GM18520 (cell line): ENCODE measurements at regions not wholly inside any gene's neighbourhood (a gene's known extent, or its start where the extent isn't known, plus 50 kb on each side); places are given as distances from the start of the nearest gene placed in this dataset.
"Not testable (repeated sequence)": the region's sequence is repeated elsewhere in the genome, so short reads cannot be mapped to it uniquely, and the experiment has no call there.

Source experiments
- ATAC-seq: cut with Tn5 transposase; IDR thresholded peaks from one replicate; pipeline ENCODE4 v1.9.1; 2021; ENCODE audit not compliant: unreplicated experiment

GRCh38 chr2:144668493-144669110 is 148.7 kb upstream of the ZEB2 start:
- no peak for ATAC-seq

GRCh38 chr2:144666032-144666431 is 146.1 kb upstream of the ZEB2 start:
- no peak for ATAC-seq

GRCh38 chr2:144663207-144663606 is 143.3 kb upstream of the ZEB2 start:
- no peak for ATAC-seq

GRCh38 chr2:144660518-144661316 is 140.8 kb upstream of the ZEB2 start:
- ATAC-seq = no peak

- ATAC-seq = peak; percentile 92
These were observed 139.9 kb upstream of the ZEB2 start for GRCh38 chr2:144659731-144660275.

- ATAC-seq = no peak
These were observed 134.6 kb upstream of the ZEB2 start for GRCh38 chr2:144654523-144654922.

- ATAC-seq = no peak
These were observed 131.0 kb upstream of the ZEB2 start for GRCh38 chr2:144650907-144651306.

GRCh38 chr2:144648837-144649465 is 129.0 kb upstream of the ZEB2 start:
- no peak for ATAC-seq

GRCh38 chr2:144645083-144645778 is 125.3 kb upstream of the ZEB2 start:
- no peak for ATAC-seq

GRCh38 chr2:144644549-144644948 is 124.6 kb upstream of the ZEB2 start:
- ATAC-seq = no peak

- no peak for ATAC-seq
These were observed 123.8 kb upstream of the ZEB2 start for GRCh38 chr2:144643537-144644336.

GRCh38 chr2:144642856-144643255 is 122.9 kb upstream of the ZEB2 start:
- no peak for ATAC-seq

GRCh38 chr2:144642131-144642530 is 122.2 kb upstream of the ZEB2 start:
- ATAC-seq = no peak

- not testable (repeated sequence) for ATAC-seq
These were observed 118.3 kb upstream of the ZEB2 start for GRCh38 chr2:144638250-144638649.

- not testable (repeated sequence) for ATAC-seq
These were observed 116.9 kb upstream of the ZEB2 start for GRCh38 chr2:144636860-144637259.

GRCh38 chr2:144632809-144633208 is 112.9 kb upstream of the ZEB2 start:
- no peak for ATAC-seq

- no peak for ATAC-seq
These were observed 111.7 kb upstream of the ZEB2 start for GRCh38 chr2:144631636-144632035.

- peak; percentile 91 for ATAC-seq
These were observed 110.7 kb upstream of the ZEB2 start for GRCh38 chr2:144630459-144631215.

- ATAC-seq = no peak
These were observed 110.0 kb upstream of the ZEB2 start for GRCh38 chr2:144629935-144630334.

- no peak for ATAC-seq
These were observed 108.6 kb upstream of the ZEB2 start for GRCh38 chr2:144628566-144628965.
